ENCODE measurements at regions not wholly inside any gene's neighbourhood (a gene's known extent, or its start where the extent isn't known, plus 50 kb on each side); places are given as distances from the start of the nearest gene placed in this dataset.

DNA sequence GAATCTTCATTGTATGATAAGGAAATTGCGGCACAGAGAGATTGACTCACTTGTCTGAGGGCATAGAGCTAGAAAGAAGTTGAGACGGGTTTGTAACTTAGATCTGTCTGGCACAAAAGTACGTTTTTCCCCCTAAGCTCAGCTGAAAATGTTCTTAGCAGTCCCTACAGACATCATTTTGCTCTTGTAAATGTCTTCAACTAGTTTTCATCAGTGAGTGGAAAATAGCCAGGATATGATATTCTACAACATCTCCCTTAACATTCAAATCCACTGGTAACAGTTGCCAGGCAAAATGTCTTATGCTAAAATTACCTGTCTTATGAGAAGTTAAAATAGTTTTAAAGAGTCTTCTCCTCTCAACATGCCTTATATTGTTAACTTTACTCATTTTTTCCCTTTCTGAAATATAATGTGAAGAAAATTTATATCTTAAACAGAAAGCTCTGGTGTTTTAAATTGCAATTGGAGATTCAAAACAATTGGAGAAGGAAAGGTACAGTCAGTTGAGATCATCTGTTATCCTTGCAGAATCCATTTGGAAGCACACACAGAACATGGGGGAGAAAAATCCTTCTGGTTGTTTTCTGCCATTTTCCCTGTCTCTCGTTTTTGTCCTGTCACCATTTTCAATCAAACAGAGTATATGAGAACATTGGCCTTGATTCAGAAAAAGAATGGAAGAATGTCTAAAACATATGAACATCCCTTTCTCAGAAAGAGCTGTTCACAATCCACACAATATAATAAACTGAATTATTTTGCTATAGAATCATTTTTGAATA lies 255.0 kb downstream of the TRIB2 start:
- H3K4me3 Mint-ChIP-seq = no peak overlapping the region
- H3K36me3 Mint-ChIP-seq (ENCODE audit: low read depth) = no peaks in the 10 kb centered on the region
- no peaks in the 10 kb centered on the region for H3K9me3 Mint-ChIP-seq
- H3K4me1 Mint-ChIP-seq (ENCODE audit: low read depth) = peaks cover 2% of the 10 kb centered on the region
- H3K27me3 Mint-ChIP-seq = peaks cover 29% of the 10 kb centered on the region
- H3K27ac Mint-ChIP-seq = no peak overlapping the region

DNA sequence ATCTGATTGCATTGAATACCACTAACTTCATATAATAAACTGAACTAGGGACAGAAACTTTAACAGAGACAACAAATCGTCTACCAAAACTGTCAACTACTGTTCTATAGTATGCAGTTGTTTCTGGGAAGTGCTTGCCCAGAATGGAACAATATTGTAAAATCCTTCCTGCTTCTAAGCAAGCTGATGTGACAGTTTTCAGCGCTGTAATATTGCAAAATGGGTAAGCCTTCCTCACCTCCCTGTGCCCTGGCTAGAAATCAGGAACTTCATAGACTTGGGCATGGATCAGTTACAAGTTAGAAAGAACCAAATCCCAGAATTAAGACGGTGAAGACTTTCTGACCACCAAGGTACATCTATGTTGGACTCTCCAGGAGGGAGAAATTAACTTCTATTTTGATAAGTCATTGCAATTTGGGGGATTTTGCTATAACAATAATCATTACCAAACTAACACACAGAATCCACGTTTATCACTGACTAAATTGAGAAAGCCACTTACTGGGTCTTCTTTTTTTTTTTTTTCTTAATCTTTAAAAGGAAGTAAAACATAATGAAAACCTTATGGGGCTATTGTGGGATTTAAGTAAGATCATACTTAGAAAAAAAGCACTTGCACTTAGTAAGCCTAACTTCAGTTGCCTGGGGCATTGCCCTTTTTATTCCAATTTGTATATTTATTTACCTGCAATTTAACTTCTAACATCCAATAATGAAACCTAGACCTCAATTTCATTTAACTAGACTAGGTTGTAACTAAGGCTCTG lies 261.5 kb downstream of the TRIB2 start:
- H3K36me3 Mint-ChIP-seq (ENCODE audit: low read depth) = no peaks in the 10 kb centered on the region
- no peak overlapping the region for H3K27ac Mint-ChIP-seq
- peaks cover 5% of the 10 kb centered on the region for H3K27me3 Mint-ChIP-seq
- no peak overlapping the region for H3K4me3 Mint-ChIP-seq
- H3K9me3 Mint-ChIP-seq = no peaks in the 10 kb centered on the region
- no peaks in the 10 kb centered on the region for H3K4me1 Mint-ChIP-seq (ENCODE audit: low read depth)

DNA sequence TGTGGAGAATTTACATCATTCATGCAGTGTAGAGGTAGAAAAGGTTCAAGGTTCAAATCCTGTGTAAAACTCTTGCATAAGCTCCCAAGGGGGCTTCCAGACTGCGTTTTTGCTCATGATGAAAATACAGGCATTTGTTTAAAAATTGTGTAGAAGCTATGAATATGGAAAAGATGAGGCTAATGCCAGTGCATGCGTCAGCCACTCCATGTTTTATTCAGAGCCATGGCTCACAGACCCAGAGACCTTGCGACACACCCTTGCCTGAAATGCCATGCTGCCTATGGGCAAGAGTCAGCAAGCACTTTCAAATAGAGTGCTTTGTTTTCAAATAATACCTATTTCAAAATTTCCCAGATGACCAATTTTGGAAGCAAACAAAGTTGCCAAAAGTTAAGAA lies 262.3 kb downstream of the TRIB2 start:
- peaks cover 5% of the 10 kb centered on the region for H3K27me3 Mint-ChIP-seq
- H3K4me3 Mint-ChIP-seq = no peak overlapping the region
- H3K4me1 Mint-ChIP-seq (ENCODE audit: low read depth) = no peaks in the 10 kb centered on the region
- no peaks in the 10 kb centered on the region for H3K9me3 Mint-ChIP-seq
- no peak overlapping the region for H3K27ac Mint-ChIP-seq
- H3K36me3 Mint-ChIP-seq (ENCODE audit: low read depth) = no peaks in the 10 kb centered on the region

DNA sequence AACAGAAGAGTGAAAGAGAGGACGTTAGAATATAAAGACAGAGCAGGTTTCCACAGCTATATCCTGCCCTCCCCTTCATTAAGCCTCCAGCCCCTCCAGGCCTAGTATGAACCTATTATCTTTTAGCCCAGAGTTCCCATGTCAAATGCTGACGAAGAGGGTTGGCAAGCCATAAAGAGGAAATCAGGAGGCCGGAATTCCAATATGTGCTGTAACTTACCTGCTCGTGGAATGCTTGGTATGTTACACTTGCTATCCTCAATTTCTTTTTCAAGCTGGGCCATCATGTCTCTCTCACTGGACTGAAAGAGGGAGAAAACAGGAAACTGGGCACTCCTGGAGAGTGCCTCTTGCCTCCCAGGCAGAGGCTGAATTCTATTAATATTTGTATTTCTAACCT lies 264.1 kb downstream of the TRIB2 start:
- Mint-ChIP-seq H3K27me3 (peaks cover 7% of the 10 kb centered on the region), H3K36me3 (ENCODE audit: low read depth) (no peaks in the 10 kb centered on the region), H3K9me3 (no peaks in the 10 kb centered on the region), H3K27ac (no peak overlapping the region), H3K4me1 (ENCODE audit: low read depth) (no peaks in the 10 kb centered on the region), H3K4me3 (no peak overlapping the region)

DNA sequence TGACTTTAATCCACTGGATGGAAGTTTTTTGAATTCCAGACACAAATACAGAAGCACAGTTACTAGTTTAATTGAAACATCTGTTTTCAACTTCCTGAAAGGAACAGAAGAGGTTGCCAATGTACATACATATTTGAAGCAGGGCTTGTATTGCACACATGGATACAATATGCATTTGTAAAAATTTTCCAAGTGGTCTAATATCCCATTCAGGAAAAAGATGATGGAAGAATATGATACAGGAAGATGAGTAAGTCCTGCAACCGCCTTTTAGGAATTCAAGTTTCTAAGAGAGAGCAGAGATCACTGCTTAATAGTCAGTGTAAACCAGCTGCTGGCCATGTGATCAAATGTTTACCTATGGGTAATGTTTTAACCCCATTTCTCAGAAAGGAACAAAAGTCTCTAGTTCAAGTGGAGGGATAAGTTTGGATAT lies 265.4 kb downstream of the TRIB2 start:
- H3K36me3 Mint-ChIP-seq (ENCODE audit: low read depth) = no peaks in the 10 kb centered on the region
- no peaks in the 10 kb centered on the region for H3K4me1 Mint-ChIP-seq (ENCODE audit: low read depth)
- no peak overlapping the region for H3K27ac Mint-ChIP-seq
- peaks cover 7% of the 10 kb centered on the region for H3K27me3 Mint-ChIP-seq
- no peak overlapping the region for H3K4me3 Mint-ChIP-seq
- H3K9me3 Mint-ChIP-seq = no peaks in the 10 kb centered on the region

DNA sequence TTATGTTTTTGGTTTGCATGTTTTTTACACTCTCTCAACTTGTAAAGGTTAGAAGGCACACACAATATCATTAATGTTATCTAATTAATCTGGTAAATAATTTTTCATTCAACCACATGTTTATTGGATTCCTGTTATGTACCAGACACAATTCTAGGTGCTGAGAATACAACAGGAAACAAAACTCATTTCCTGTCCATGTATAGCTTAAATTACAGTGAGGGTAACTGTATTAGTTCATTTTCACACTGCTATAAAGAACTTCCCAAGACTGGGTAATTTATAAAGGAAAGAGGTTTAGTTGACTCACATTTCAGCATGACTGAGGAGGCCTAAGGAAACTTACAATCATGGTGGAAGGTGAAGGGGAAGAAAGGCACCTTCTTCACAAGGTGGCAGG lies 270.5 kb downstream of the TRIB2 start:
- no peaks in the 10 kb centered on the region for H3K9me3 Mint-ChIP-seq
- no peak overlapping the region for H3K4me3 Mint-ChIP-seq

DNA sequence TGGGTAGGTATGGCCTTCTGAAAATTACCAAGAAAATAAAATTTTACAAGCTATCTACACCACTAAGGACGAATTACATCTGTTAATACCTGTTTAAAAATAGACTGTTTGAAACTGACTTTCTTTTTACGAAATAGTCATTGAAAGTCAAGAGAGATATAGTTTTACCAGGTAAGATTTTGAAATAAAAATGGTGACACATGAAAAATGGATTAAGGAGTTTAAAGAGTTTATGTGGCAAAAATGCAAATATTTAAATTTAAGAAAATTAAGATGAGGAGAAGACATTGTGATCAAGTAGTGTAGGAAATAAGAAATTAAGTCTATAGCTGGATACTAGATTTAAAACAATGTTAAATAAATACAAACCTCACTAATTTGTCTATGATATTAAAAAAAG lies 271.5 kb downstream of the TRIB2 start:
- Mint-ChIP-seq H3K27ac (no peak overlapping the region), H3K9me3 (no peaks in the 10 kb centered on the region), H3K4me1 (ENCODE audit: low read depth) (peaks cover 5% of the 10 kb centered on the region), H3K36me3 (ENCODE audit: low read depth) (no peaks in the 10 kb centered on the region), H3K27me3 (peaks cover 3% of the 10 kb centered on the region), H3K4me3 (no peak overlapping the region)

More for the DNA sequence above, 270.5 kb downstream of the TRIB2 start:
- Mint-ChIP-seq H3K27me3 (peaks cover 3% of the 10 kb centered on the region), H3K4me1 (ENCODE audit: low read depth) (peaks cover 5% of the 10 kb centered on the region), H3K27ac (no peak overlapping the region), H3K36me3 (ENCODE audit: low read depth) (no peaks in the 10 kb centered on the region)

DNA sequence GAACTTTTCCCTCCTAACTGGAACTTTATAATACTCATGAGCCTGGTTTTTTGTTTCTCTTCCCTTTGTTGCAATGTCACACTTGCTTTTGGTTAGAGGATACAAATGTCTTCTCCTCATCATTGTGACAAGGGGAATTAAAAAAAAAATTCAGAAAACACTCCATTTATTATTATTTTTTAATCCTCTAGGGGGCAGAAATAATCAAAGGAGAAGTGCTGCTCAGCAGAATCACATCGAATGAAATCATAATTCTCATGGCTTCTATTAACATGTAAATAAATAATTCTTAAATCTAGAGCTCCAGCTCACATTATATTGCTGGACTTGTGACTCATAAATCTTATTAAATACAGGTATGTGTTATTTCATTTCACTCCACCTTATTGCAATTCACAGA lies 273.8 kb downstream of the TRIB2 start:
- Mint-ChIP-seq H3K4me3 (no peak overlapping the region), H3K4me1 (ENCODE audit: low read depth) (peaks cover 5% of the 10 kb centered on the region), H3K27ac (no peak overlapping the region), H3K27me3 (peaks cover 6% of the 10 kb centered on the region), H3K9me3 (no peaks in the 10 kb centered on the region), H3K36me3 (ENCODE audit: low read depth) (no peaks in the 10 kb centered on the region)

DNA sequence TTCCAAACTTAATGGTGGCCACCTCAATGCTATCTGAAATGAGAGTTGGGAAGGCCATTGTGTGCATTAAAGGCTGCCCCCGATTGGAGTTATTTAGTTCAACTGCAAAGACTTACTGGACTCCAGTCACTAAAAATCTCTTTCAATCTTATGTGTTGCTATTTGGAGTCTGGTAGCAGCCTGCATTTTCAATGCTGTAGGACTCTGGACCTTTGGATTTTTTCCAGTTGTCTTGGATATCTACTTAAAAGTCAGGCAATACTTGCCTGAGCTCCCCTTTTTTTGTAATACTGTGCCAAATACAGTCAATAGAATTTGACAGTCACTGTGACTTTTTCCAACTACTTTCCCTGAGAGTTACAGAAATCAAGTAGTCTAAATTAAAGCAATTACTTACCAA lies 281.9 kb downstream of the TRIB2 start:
- H3K9me3 Mint-ChIP-seq = no peaks in the 10 kb centered on the region
- H3K36me3 Mint-ChIP-seq (ENCODE audit: low read depth) = no peaks in the 10 kb centered on the region
- no peak overlapping the region for H3K27ac Mint-ChIP-seq
- H3K4me1 Mint-ChIP-seq (ENCODE audit: low read depth) = peaks cover 7% of the 10 kb centered on the region
- H3K4me3 Mint-ChIP-seq = no peak overlapping the region
- peaks cover 16% of the 10 kb centered on the region for H3K27me3 Mint-ChIP-seq

DNA sequence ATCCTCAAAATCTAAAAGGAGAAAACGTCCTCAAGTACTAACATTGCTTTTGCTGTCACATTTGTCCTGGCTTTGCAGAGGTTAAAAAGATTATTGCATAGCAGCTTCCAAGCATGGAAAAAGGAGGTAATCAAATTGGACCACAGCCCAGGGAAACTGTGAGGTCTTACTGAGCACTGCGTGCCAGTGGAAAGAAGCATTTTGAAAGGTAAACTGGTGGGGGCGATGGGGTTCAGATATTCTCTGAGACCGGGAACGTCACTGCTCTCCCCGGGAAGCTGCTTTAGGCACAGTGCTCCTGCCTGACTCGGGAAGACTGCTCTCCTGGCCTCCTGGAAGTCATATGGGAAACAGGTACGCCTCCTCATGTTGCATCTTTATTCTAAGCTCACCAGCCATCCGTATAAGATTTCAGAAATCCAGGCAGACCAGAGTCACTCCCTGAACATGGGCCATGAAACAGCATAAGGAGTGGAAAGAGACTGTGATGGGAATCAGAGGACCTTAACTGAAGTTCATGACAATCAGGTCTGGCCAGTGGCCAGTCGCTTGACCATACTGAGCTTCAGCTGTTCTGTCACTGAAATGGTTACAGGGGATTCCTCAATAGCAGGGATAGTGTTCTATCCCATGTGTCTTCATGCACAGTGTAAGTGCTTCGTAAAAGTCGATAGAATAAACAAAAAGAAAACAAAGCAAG lies 284.1 kb downstream of the TRIB2 start:
- Mint-ChIP-seq H3K4me3 (no peak overlapping the region), H3K4me1 (ENCODE audit: low read depth) (peaks cover 7% of the 10 kb centered on the region), H3K27ac (no peak overlapping the region), H3K36me3 (ENCODE audit: low read depth) (no peaks in the 10 kb centered on the region), H3K9me3 (no peaks in the 10 kb centered on the region), H3K27me3 (peaks cover 11% of the 10 kb centered on the region)

DNA sequence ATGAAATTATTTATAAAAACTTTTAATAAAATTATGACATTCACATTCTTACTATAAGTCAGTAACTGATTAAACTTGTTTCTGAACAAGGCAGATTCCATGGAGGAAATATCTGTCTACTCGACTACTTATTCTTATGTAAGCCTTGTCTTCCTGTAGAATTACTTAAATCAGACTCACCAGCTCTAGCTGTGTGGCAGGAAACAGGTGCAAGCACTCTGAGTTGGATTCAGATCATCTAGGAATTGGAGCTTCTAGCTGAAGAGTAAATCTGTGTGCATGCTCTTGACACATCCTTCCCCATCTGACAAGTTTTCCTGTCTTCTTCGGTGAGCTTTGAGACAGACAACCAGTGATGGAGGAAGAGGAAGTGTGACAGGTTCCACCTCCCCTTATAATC lies 284.7 kb downstream of the TRIB2 start:
- peaks cover 11% of the 10 kb centered on the region for H3K27me3 Mint-ChIP-seq
- H3K9me3 Mint-ChIP-seq = no peaks in the 10 kb centered on the region
- H3K27ac Mint-ChIP-seq = no peak overlapping the region
- no peaks in the 10 kb centered on the region for H3K36me3 Mint-ChIP-seq (ENCODE audit: low read depth)
- peaks cover 7% of the 10 kb centered on the region for H3K4me1 Mint-ChIP-seq (ENCODE audit: low read depth)
- H3K4me3 Mint-ChIP-seq = no peak overlapping the region

DNA sequence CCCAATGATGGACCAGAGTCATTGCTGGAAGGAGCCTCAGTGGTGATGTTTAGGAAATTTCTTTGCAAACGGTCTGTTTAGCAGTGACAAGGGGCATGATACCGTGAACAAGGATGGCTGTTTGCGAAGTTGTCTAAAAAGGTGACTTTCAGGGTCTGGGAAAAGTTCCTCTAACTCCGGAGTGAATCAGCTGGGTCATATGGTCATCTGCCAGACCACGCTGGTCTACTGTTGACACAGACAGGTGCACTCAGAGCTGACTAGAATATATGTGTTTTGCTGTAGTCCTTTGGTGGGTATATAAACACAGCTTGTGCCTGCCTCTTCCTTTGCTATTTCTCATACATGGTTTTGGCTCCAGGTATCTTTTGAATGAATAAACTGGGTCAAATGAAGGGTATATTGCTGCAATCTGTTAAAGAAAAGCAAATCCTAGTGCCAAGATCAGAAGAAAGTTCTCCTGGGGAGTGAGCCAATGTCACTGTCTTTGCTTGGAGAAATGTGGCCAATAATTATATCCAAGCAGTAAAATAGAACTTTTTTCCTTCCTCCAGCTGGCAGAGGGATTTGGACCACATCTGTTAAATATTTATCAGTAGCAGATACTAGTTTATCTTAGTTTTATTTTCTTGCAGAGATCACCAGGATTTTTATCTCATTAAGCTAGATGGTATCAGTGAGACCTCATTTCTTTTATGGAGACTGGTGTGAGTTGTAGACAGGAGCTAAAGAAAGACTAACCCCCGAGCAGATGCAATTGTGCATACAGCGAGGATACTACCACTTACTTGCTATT lies 286.0 kb downstream of the TRIB2 start:
- Mint-ChIP-seq H3K4me1 (ENCODE audit: low read depth) (peaks cover 7% of the 10 kb centered on the region), H3K27me3 (peaks cover 11% of the 10 kb centered on the region), H3K36me3 (ENCODE audit: low read depth) (no peaks in the 10 kb centered on the region), H3K4me3 (no peak overlapping the region), H3K27ac (no peak overlapping the region), H3K9me3 (no peaks in the 10 kb centered on the region)

DNA sequence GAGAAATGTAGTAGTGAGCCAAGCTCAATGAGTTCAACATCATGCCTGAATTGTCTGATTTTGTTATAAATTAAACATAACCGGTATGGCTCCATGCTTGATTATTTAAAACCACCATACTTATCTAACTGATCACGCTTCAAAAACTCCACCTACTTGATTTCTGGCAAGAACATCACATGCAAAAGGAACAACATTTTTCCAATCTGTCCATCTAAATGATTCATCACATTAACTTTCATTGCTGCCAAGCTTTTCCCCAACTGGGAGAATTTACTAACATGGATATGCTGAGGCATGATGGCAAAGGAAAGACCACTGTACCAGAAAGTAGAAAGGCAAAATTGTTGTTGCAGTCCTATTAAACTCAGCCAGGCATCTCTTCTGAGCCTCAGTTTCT lies 286.8 kb downstream of the TRIB2 start:
- Mint-ChIP-seq H3K27me3 (peaks cover 11% of the 10 kb centered on the region), H3K27ac (no peak overlapping the region), H3K9me3 (no peaks in the 10 kb centered on the region), H3K4me3 (no peak overlapping the region), H3K36me3 (ENCODE audit: low read depth) (no peaks in the 10 kb centered on the region), H3K4me1 (ENCODE audit: low read depth) (peaks cover 7% of the 10 kb centered on the region)

DNA sequence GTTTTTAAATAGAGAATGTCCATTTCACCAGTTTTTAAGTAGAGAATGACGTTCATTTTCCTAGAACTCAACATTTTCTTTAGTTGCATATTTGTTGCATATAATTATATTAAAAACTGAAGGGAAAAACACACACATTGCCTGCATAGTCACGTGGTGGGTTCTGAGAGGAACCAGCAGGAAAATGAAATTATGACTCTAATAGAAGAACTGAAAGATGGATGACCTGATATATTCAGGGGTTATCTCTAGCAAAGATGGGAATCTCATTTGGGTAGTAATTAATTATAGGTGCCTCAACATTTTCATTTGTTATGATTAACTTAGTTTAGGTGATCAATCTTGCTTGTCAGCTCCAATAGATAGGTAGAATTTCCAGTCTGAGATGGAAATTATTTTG lies 288.3 kb downstream of the TRIB2 start:
- Mint-ChIP-seq H3K27ac (no peak overlapping the region), H3K4me1 (ENCODE audit: low read depth) (peaks cover 7% of the 10 kb centered on the region), H3K27me3 (peaks cover 11% of the 10 kb centered on the region), H3K36me3 (ENCODE audit: low read depth) (no peaks in the 10 kb centered on the region), H3K4me3 (no peak overlapping the region), H3K9me3 (no peaks in the 10 kb centered on the region)

Measured in stimulated activated naive CD8-positive, alpha-beta T cell treated with anti-CD3 and anti-CD28 coated beads, Interleukin-15, Interleukin-2, amounts not matched to agents 100 ng/mL and 50 ng/mL, for 24 hours (primary cell).